ENCODE measurements at regions not wholly inside any gene's neighbourhood (a gene's known extent, or its start where the extent isn't known, plus 50 kb on each side); places are given as distances from the start of the nearest gene placed in this dataset.

DNA sequence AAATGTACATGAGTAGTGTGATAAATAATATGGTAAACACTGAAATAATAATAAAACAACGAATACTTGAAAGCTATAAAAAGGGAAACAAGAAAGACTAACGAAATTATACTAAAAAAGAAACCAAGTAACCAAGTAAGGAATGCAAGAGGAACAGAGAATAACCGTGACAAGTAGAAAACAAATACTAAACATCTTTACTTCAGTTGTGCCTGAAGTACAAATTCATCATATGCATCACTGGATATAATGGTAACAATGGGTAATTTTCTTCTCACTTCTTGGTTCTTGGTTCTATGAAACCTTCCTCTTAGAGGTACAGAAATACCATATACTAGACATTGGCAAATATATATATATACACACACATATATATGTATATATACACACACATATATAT, 1093.6 kb upstream of the B3GALT2 start:
- DNase-seq (ENCODE audit: low read depth): no peak
- TF ChIP-seq, protein P1, sequence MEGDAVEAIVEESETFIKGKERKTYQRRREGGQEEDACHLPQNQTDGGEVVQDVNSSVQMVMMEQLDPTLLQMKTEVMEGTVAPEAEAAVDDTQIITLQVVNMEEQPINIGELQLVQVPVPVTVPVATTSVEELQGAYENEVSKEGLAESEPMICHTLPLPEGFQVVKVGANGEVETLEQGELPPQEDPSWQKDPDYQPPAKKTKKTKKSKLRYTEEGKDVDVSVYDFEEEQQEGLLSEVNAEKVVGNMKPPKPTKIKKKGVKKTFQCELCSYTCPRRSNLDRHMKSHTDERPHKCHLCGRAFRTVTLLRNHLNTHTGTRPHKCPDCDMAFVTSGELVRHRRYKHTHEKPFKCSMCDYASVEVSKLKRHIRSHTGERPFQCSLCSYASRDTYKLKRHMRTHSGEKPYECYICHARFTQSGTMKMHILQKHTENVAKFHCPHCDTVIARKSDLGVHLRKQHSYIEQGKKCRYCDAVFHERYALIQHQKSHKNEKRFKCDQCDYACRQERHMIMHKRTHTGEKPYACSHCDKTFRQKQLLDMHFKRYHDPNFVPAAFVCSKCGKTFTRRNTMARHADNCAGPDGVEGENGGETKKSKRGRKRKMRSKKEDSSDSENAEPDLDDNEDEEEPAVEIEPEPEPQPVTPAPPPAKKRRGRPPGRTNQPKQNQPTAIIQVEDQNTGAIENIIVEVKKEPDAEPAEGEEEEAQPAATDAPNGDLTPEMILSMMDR (IDR thresholded peaks at IDR 0.05; ENCODE audit: insufficient read depth, low read depth, low read length): no peak

DNA sequence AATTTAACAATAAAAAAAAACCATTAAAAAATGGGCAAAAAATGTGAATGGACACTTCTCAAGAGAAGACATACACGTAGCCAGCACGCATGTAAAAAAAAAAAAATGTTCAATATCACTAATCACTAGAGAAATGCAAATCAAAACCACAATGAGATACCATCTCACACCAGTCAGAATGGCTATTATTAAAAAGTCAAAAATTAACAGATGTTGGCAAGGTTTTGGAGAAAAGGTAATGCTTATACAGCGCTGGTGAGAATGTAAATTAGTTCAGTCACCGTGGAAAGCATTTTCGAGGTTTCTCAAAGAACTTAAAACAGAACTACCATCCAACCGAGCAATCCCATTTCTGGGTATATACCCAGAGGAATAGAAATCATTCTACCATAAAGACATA, 1091.5 kb upstream of the B3GALT2 start:
- DNase-seq (ENCODE audit: low read depth): no peak
- TF ChIP-seq, protein P1 (IDR thresholded peaks at IDR 0.05; ENCODE audit: insufficient read depth, low read depth, low read length): no peak
- no peak overlapping the region for H3K4me3 ChIP-seq (ENCODE audit: low read depth, low read length)

More for the DNA sequence above, 1093.6 kb upstream of the B3GALT2 start:
- no peak overlapping the region for H3K4me3 ChIP-seq (ENCODE audit: low read depth, low read length)

DNA sequence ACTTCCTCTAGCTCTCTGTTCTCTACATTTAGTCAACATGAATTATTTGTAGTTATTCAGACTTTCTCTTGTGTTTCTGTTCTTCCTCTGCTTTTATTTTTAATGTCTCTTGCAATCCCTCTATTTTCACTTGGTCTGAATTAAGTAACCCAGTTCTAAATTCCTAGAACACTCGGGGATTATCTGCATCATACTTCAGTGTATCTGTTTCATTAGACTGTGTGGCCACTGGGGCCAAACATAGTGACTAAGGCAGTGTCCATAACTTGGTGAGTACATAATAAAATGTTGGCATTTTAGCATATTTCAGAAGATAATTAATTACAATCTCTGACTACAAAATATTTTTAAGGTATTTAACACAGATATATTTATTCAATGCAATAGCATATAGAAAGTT, 1087.2 kb upstream of the B3GALT2 start:
- DNase-seq (ENCODE audit: low read depth): no peak
- TF ChIP-seq, protein P1 (IDR thresholded peaks at IDR 0.05; ENCODE audit: insufficient read depth, low read depth, low read length): no peak
- no peak overlapping the region for H3K4me3 ChIP-seq (ENCODE audit: low read depth, low read length)

DNA sequence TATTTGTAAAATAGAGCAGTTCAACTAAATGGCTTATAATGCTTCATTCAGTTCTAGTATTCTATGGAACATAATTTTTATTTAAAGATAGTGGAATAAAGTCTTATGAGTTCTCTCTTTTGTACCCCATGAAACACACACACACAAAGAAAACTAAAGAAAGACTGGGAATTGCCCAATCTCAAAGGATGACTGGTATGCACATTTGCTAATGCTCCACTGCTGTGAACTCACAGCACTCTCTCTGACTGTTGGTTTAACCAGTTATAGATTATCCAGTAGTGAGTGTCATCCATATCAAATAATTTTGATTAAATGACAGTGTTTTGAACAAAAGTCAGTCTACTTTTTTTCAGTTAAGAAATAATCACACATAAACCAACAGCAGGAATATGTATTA, 1082.4 kb upstream of the B3GALT2 start:
- DNase-seq (ENCODE audit: low read depth): no peak
- no peak overlapping the region for H3K4me3 ChIP-seq (ENCODE audit: low read depth, low read length)
- TF ChIP-seq, protein P1 (IDR thresholded peaks at IDR 0.05; ENCODE audit: insufficient read depth, low read depth, low read length): no peak

DNA sequence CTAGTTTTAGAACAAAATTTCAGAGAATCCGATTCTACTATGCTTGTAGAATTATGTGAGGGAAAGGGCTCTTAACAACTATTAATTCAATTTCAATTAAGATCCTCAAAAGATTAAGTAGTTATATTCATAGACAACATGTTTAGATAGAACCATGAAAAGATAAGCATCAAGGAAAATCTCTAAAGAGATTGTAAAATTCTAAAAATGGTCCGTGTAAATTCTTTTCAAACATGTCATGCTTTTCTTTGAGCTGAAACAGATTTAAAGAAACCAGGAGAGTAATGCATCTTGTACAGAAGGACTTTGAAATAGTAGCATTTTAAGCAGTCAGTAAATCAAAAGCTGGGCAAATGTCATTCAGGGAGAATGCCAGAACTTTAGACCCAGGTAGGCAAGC, 1080.6 kb upstream of the B3GALT2 start:
- TF ChIP-seq, protein P1 (IDR thresholded peaks at IDR 0.05; ENCODE audit: insufficient read depth, low read depth, low read length): no peak
- H3K4me3 ChIP-seq (ENCODE audit: low read depth, low read length): no peak overlapping the region
- no peak for DNase-seq (ENCODE audit: low read depth)

DNA sequence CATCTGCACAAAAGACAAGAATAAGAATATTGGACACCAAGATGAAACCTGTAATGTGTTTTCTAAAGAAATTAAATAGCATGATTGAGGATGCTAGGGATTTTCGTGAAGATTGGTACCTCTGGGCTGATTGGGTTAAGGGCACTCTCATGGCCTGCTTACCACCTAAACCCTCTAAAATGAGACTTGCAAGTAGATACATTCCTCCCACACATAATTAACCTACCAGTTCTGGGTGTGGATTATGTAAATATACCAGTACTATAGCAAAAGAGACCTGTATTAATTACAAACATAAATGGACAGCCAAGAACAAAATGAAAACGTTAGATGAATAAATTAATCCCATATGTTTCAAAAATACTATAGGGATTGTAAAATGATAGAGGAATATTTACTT, 1069.6 kb upstream of the B3GALT2 start:
- TF ChIP-seq, protein P1 (IDR thresholded peaks at IDR 0.05; ENCODE audit: insufficient read depth, low read depth, low read length): no peak
- no peak for DNase-seq (ENCODE audit: low read depth)
- H3K4me3 ChIP-seq (ENCODE audit: low read depth, low read length): no peak overlapping the region

DNA sequence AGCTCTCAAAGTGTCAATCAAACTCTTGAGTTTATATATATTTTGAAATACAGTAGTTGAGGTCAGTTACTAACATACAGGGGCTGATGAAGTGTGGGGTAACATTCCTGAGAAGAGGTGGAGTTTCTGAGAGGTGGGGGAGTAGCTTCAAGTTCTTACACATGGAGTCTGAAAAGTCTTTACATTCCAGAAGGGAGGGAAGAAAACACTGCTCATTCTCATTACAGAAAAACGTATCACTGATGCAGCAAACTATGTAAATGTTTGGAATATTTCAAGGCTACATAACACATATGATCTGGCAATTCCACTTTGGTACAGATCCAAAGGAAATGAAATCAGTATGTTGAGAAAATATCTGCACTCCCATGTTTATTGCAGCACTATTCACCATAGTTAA, 1065.8 kb upstream of the B3GALT2 start:
- DNase-seq (ENCODE audit: low read depth): no peak
- no peak overlapping the region for H3K4me3 ChIP-seq (ENCODE audit: low read depth, low read length)
- TF ChIP-seq, protein P1 (IDR thresholded peaks at IDR 0.05; ENCODE audit: insufficient read depth, low read depth, low read length): no peak

All from fibroblast of villous mesenchyme (primary cell).